Osteoblast (primary cell): ENCODE measurements at regions not wholly inside any gene's neighbourhood (a gene's known extent, or its start where the extent isn't known, plus 50 kb on each side); places are given as distances from the start of the nearest gene placed in this dataset.

Experiments
- DNase-seq: peaks from one replicate; pipeline ENCODE4 v3.0.0; 2011; ENCODE audit warnings: low spot score, mixed read lengths; ENCODE audit not compliant: insufficient read length; ENCODE audit errors: missing footprints
- H2AFZ ChIP-seq: 2 replicates; pipeline ENCODE4 v1.6.0; 2011; ENCODE audit warnings: mild to moderate bottlenecking, low read length
- H3K27ac ChIP-seq: 2 replicates; pipeline ENCODE4 v1.5.1; 2011; ENCODE audit warnings: mild to moderate bottlenecking, low read depth, low read length, moderate library complexity
- H3K27me3 ChIP-seq: 2 replicates; pipeline ENCODE4 v1.6.0; 2012; ENCODE audit warnings: mild to moderate bottlenecking, control low read depth, inconsistent platforms, low read length, moderate library complexity; ENCODE audit not compliant: insufficient read depth
- H3K36me3 ChIP-seq: 2 replicates; pipeline ENCODE4 v1.5.1; 2011; ENCODE audit warnings: mild to moderate bottlenecking, low read length, control low read depth, moderate library complexity; ENCODE audit not compliant: insufficient read depth
- H3K4me1 ChIP-seq: 2 replicates; pipeline ENCODE4 v1.5.1; 2011; ENCODE audit warnings: mild to moderate bottlenecking, low read length, control low read depth, moderate library complexity; ENCODE audit not compliant: insufficient read depth
- H3K4me2 ChIP-seq: 2 replicates; pipeline ENCODE4 v1.6.0; 2011; ENCODE audit warnings: mild to moderate bottlenecking, low read length; ENCODE audit not compliant: insufficient read depth
- H3K4me3 ChIP-seq: fragments of 200-600 bp; sonication (generic); 3 replicates; pipeline ENCODE4 v1.5.1; 2012; ENCODE audit warnings: mild to moderate bottlenecking, low read length, inconsistent platforms; ENCODE audit not compliant: insufficient read depth
- H3K79me2 ChIP-seq: 2 replicates; pipeline ENCODE4 v1.6.0; 2012; ENCODE audit warnings: mild to moderate bottlenecking, low read length, control low read depth, inconsistent platforms; ENCODE audit not compliant: insufficient read depth
- H3K9me3 ChIP-seq: 2 replicates; pipeline ENCODE4 v1.5.1; 2011; ENCODE audit warnings: low read depth, low read length, control low read depth
- H4K20me1 ChIP-seq: 2 replicates; pipeline ENCODE4 v1.6.0; 2012; ENCODE audit warnings: mild to moderate bottlenecking, low read length, control low read depth; ENCODE audit not compliant: insufficient read depth
- CTCF ChIP-seq: IDR thresholded peaks from 2 replicates; pipeline ENCODE4 v1.5.1; 2011; ENCODE audit warnings: mild to moderate bottlenecking, low read depth, low read length, moderate library complexity; ENCODE audit errors: extremely low read depth

- H3K4me2 ChIP-seq: no peak overlapping the region
- H3K4me1 ChIP-seq: no peaks in the 10 kb centered on the region
- H3K79me2 ChIP-seq: no peaks in the 10 kb centered on the region
- H3K27me3 ChIP-seq: no peaks in the 10 kb centered on the region
- H3K27ac ChIP-seq: no peak overlapping the region
- H4K20me1 ChIP-seq: no peaks in the 10 kb centered on the region
- no peak overlapping the region for H3K4me3 ChIP-seq
- H2AFZ ChIP-seq: no peak overlapping the region
- no peak for DNase-seq
- H3K9me3 ChIP-seq: peaks cover 2% of the 10 kb centered on the region
- no peak for TF ChIP-seq CTCF
- no peaks in the 10 kb centered on the region for H3K36me3 ChIP-seq
These were observed 82.9 kb upstream of the VASH1 start for GRCh38 chr14:76678244-76678800.

GRCh38 chr14:76682367-76682766 lies 78.9 kb upstream of the VASH1 start:
- H3K27ac ChIP-seq: no peak overlapping the region
- no peak overlapping the region for H2AFZ ChIP-seq
- no peak overlapping the region for H3K4me2 ChIP-seq
- H3K36me3 ChIP-seq: no peaks in the 10 kb centered on the region
- no peak for DNase-seq
- no peaks in the 10 kb centered on the region for H3K79me2 ChIP-seq
- no peaks in the 10 kb centered on the region for H4K20me1 ChIP-seq
- TF ChIP-seq CTCF: no peak
- H3K9me3 ChIP-seq: peaks cover 2% of the 10 kb centered on the region
- no peak overlapping the region for H3K4me3 ChIP-seq
- no peaks in the 10 kb centered on the region for H3K27me3 ChIP-seq
- H3K4me1 ChIP-seq: no peaks in the 10 kb centered on the region

DNA sequence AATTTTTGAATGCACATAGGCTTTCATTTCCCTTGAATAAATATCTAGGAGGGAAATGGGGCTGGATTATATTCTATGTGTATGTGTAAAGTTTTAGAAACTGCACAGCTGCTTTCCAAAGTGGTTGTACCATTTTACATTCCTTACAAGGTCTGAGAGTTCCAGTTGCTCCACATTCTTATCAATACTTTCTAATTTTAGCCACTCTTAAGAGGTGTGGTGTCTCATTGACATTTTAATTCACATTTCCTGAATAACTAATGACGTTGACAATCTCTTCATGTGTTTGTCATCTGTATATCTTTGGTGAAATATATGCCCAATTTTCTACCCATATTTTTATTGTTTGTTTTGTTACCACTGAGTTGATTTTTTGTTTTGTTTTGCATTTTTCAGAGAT lies 74.6 kb upstream of the VASH1 start:
- Histone ChIP-seq H3K36me3 (no peaks in the 10 kb centered on the region), H3K4me3 (no peak overlapping the region), H3K4me2 (no peak overlapping the region), H3K27me3 (no peaks in the 10 kb centered on the region), H4K20me1 (no peaks in the 10 kb centered on the region), H3K79me2 (no peaks in the 10 kb centered on the region), H2AFZ (no peak overlapping the region), H3K9me3 (peaks cover 7% of the 10 kb centered on the region), H3K4me1 (no peaks in the 10 kb centered on the region), H3K27ac (no peak overlapping the region)
- no peak for TF ChIP-seq CTCF
- DNase-seq: no peak

DNA sequence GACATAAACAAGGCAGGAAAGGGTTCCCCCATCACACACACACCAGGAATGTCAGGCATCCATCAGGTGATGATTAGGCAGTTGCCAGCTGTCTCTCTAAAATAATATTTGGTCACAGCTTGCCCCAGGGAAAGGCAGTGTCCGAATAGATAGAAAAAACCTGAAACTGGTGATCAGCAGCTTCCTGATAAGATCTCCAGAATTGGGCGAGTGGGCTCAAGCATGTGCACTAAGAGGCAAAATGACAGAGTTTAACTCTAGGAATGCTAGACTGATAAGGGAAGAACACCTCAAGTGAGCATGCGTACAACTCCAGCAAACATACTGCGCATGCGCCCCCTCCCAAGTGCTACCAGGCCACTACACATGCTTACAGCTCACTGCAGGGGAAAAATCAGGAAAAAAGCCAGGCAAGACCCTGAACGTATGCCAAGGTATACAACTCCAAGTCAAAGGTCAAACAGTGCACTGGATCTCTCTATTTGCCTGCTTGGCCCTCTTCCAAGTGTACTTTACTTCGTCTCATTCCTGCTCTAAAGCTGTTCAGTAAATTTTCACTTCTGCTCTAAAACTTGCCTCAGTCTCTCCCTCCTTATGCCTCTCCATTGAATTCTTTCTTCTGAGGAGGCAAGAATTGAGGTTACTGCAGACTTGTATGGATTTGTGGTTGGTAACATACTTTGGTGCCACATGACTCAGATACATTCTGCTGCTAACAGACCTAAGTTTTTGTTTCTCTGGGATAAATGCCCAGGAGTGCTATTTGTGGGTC lies 73.5 kb upstream of the VASH1 start:
- Histone ChIP-seq H3K79me2 (no peaks in the 10 kb centered on the region), H4K20me1 (no peaks in the 10 kb centered on the region), H2AFZ (no peak overlapping the region), H3K9me3 (peaks cover 5% of the 10 kb centered on the region), H3K4me3 (no peak overlapping the region), H3K27me3 (no peaks in the 10 kb centered on the region), H3K27ac (no peak overlapping the region), H3K4me2 (no peak overlapping the region), H3K4me1 (no peaks in the 10 kb centered on the region), H3K36me3 (no peaks in the 10 kb centered on the region)
- no peak for TF ChIP-seq CTCF
- DNase-seq: no peak
